ENCODE measurements at regions not wholly inside any gene's neighbourhood (a gene's known extent, or its start where the extent isn't known, plus 50 kb on each side); places are given as distances from the start of the nearest gene placed in this dataset.

DNA sequence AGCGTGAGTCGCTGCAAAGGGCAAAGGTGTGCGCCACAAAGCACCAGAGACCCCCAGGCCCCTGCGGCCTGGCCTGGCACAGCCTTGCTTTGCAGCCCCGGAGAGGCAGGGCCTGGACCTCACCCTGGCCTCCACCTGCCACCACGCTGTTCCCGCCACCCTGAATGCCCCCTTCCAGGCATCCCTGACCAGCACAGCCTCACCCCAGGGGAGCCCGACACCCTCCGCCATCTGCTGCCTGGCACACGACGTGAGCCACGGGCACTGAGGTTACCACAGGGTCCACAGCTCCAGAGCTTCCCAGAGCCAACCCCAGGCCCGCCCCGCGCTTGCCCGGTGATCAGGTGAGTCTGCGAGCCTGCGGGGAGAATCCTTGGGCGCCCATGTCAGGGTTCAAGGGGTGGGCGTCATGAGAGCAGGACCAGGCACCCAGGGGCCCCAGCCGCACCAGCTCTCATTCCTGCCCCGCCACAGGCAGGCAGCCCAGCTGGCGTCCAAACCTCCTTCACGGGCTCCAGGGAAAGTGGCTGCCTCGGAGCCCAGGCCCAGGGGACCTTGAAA is 171.3 kb downstream of the BRD1 start:
- TF ChIP-seq POLR2A (IDR thresholded peaks at IDR 0.05) (no peak), CTCF (IDR thresholded peaks at IDR 0.05) (no peak)

Data from esophagus squamous epithelium (tissue), 4 donors.